ENCODE measurements at regions not wholly inside any gene's neighbourhood (a gene's known extent, or its start where the extent isn't known, plus 50 kb on each side); places are given as distances from the start of the nearest gene placed in this dataset.

DNA sequence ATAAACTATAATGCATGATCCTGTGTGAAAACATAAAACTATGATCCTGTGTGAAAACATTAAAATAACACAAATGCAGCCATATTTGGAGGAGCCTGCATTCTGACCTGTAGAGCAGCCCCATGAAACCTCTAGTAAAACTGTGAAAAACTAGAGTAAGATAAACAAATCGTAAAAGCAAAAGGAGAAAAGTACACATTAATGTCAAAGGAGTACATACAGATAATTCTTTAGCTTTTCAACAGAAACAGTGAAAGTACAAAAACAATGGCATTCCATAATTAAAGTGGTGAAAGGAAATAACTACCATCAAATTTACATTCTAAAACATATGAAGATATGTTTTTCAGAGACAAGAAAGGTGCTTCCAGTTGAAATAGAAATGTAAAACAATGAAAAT is 1267.2 kb downstream of the SLITRK1 start:
- no peak for TF ChIP-seq GABPA (IDR thresholded peaks at IDR 0.05; ENCODE audit: low read depth)
- TF ChIP-seq, protein P1, sequence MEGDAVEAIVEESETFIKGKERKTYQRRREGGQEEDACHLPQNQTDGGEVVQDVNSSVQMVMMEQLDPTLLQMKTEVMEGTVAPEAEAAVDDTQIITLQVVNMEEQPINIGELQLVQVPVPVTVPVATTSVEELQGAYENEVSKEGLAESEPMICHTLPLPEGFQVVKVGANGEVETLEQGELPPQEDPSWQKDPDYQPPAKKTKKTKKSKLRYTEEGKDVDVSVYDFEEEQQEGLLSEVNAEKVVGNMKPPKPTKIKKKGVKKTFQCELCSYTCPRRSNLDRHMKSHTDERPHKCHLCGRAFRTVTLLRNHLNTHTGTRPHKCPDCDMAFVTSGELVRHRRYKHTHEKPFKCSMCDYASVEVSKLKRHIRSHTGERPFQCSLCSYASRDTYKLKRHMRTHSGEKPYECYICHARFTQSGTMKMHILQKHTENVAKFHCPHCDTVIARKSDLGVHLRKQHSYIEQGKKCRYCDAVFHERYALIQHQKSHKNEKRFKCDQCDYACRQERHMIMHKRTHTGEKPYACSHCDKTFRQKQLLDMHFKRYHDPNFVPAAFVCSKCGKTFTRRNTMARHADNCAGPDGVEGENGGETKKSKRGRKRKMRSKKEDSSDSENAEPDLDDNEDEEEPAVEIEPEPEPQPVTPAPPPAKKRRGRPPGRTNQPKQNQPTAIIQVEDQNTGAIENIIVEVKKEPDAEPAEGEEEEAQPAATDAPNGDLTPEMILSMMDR (IDR thresholded peaks at IDR 0.05; ENCODE audit: insufficient read depth, low read length): no peak
- TF ChIP-seq POLR2AphosphoS5 (IDR thresholded peaks at IDR 0.05; ENCODE audit: low read depth): no peak
- TF ChIP-seq, protein P2, sequence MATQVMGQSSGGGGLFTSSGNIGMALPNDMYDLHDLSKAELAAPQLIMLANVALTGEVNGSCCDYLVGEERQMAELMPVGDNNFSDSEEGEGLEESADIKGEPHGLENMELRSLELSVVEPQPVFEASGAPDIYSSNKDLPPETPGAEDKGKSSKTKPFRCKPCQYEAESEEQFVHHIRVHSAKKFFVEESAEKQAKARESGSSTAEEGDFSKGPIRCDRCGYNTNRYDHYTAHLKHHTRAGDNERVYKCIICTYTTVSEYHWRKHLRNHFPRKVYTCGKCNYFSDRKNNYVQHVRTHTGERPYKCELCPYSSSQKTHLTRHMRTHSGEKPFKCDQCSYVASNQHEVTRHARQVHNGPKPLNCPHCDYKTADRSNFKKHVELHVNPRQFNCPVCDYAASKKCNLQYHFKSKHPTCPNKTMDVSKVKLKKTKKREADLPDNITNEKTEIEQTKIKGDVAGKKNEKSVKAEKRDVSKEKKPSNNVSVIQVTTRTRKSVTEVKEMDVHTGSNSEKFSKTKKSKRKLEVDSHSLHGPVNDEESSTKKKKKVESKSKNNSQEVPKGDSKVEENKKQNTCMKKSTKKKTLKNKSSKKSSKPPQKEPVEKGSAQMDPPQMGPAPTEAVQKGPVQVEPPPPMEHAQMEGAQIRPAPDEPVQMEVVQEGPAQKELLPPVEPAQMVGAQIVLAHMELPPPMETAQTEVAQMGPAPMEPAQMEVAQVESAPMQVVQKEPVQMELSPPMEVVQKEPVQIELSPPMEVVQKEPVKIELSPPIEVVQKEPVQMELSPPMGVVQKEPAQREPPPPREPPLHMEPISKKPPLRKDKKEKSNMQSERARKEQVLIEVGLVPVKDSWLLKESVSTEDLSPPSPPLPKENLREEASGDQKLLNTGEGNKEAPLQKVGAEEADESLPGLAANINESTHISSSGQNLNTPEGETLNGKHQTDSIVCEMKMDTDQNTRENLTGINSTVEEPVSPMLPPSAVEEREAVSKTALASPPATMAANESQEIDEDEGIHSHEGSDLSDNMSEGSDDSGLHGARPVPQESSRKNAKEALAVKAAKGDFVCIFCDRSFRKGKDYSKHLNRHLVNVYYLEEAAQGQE (IDR thresholded peaks at IDR 0.05; ENCODE audit: insufficient replicate concordance, low read depth): no peak

Measured in HL-60 (cell line).